Peyer's patch (tissue), 4 donors: ENCODE measurements at regions not wholly inside any gene's neighbourhood (a gene's known extent, or its start where the extent isn't known, plus 50 kb on each side); places are given as distances from the start of the nearest gene placed in this dataset.

Experiments
- POLR2A ChIP-seq, 2 donors: fragments of 450-650 bp; IDR thresholded peaks; one replicate each; pipeline ENCODE4 v1.5.1; 2017; ENCODE audit warnings: antibody characterized with exemption in 2 of 2, mild to moderate bottlenecking in 2 of 2, moderate library complexity in 2 of 2
- TF ChIP-seq, protein P1 (sequence below), 6 experiments: fragments of 450-650 bp in 4 of 6; fragments of 200-600 bp in 2 of 6; sonication (generic) in 1 of 6; IDR thresholded peaks; one replicate each; pipeline ENCODE4 v1.5.1; 2017 to 2019; ENCODE audit warnings: antibody characterized with exemption in 6 of 6, mild to moderate bottlenecking in 3 of 6, moderate library complexity in 1 of 6

DNA sequence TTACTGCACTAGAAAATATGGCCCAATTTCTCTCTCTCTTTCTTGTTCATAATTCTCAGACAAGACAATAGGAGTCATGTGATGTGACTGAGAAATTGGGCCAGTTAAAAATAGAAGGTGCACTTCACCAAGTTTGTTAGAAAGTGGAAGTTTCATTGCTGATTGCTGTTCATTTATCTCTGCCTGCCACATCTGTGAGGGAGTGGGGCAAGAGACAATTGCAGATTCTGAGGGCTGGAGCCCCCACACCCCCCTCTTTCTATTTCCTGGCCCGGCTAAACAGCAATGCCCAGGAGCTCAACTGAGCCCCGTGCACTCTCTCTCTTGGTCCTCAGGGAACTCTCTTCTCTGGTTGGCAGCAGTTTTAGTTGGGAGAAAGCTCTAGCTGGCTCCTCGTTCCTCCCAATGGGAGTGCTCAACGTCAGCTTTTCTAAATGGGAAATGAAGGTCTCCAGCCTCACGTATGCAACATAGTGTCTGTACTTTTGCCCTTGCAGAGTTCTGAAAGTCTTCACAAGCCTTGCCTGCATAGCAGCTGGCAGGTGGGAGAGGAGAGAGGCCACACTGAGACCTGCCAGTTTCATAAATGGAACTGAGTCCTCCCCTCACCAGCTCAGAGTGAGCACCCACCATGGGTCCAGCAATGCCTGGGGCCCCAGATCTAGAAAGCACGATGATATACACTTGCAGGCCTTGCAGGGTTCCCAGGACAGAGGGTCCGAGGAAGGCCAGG is 115.7 kb downstream of the MYCN start:
- TF ChIP-seq POLR2A (IDR thresholded peaks at IDR 0.05): no peak
- TF ChIP-seq, protein P1, sequence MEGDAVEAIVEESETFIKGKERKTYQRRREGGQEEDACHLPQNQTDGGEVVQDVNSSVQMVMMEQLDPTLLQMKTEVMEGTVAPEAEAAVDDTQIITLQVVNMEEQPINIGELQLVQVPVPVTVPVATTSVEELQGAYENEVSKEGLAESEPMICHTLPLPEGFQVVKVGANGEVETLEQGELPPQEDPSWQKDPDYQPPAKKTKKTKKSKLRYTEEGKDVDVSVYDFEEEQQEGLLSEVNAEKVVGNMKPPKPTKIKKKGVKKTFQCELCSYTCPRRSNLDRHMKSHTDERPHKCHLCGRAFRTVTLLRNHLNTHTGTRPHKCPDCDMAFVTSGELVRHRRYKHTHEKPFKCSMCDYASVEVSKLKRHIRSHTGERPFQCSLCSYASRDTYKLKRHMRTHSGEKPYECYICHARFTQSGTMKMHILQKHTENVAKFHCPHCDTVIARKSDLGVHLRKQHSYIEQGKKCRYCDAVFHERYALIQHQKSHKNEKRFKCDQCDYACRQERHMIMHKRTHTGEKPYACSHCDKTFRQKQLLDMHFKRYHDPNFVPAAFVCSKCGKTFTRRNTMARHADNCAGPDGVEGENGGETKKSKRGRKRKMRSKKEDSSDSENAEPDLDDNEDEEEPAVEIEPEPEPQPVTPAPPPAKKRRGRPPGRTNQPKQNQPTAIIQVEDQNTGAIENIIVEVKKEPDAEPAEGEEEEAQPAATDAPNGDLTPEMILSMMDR (IDR thresholded peaks at IDR 0.05): no peak
